Neural progenitor cell (in vitro differentiated cells): ENCODE measurements at regions not wholly inside any gene's neighbourhood (a gene's known extent, or its start where the extent isn't known, plus 50 kb on each side); places are given as distances from the start of the nearest gene placed in this dataset.

Experiments used
- DNase-seq: peaks from one replicate; pipeline ENCODE4 v3.0.0-alpha.2; 2016; ENCODE audit warnings: low spot score
- H2AFZ ChIP-seq: fragments of 200-600 bp; sonication (generic); replicated peaks from 2 replicates; pipeline ENCODE4 v1.6.1; 2016; ENCODE audit warnings: antibody characterized with exemption
- H3F3A ChIP-seq: fragments of 200-600 bp; sonication (generic); 2 replicates; pipeline ENCODE4 v1.6.1; 2016; ENCODE audit warnings: antibody characterized with exemption, low read depth
- H3K27ac ChIP-seq: fragments of 200-600 bp; sonication (generic); 2 replicates; pipeline ENCODE4 v1.5.1; 2016; ENCODE audit warnings: mild to moderate bottlenecking
- H3K27me3 ChIP-seq: fragments of 200-600 bp; sonication (generic); 2 replicates; pipeline ENCODE4 v1.6.1; 2016; ENCODE audit warnings: mild to moderate bottlenecking, moderate library complexity
- H3K36me3 ChIP-seq: fragments of 200-600 bp; sonication (generic); 2 replicates; pipeline ENCODE4 v1.5.1; 2016
- H3K4me1 ChIP-seq: fragments of 200-600 bp; sonication (generic); 2 replicates; pipeline ENCODE4 v1.6.1; 2016; ENCODE audit warnings: mixed run types
- H3K4me2 ChIP-seq: fragments of 200-600 bp; sonication (generic); 2 replicates; pipeline ENCODE4 v1.6.1; 2016
- H3K4me3 ChIP-seq: fragments of 200-600 bp; sonication (generic); 2 replicates; pipeline ENCODE4 v1.5.1; 2016
- H3K79me2 ChIP-seq: fragments of 200-600 bp; sonication (generic); 2 replicates; pipeline ENCODE4 v1.6.1; 2016; ENCODE audit warnings: low read depth
- H3K9ac ChIP-seq: fragments of 200-600 bp; sonication (generic); 2 replicates; pipeline ENCODE4 v1.6.1; 2016
- H3K9me3 ChIP-seq: fragments of 200-600 bp; sonication (generic); 2 replicates; pipeline ENCODE4 v1.5.1; 2016; ENCODE audit warnings: low read depth
- H4K20me1 ChIP-seq: fragments of 200-600 bp; sonication (generic); 2 replicates; pipeline ENCODE4 v1.6.1; 2016; ENCODE audit warnings: low read depth
- H3K27ac Mint-ChIP-seq: 3 replicates; pipeline ENCODE4 v1.8.0; 2021; ENCODE audit warnings: mixed read lengths
- H3K27me3 Mint-ChIP-seq: 2 replicates; pipeline ENCODE4 v1.8.0; 2022; ENCODE audit warnings: low read depth, mild to moderate bottlenecking, inconsistent platforms, moderate library complexity, mixed read lengths; ENCODE audit not compliant: insufficient read depth
- H3K36me3 Mint-ChIP-seq: 3 replicates; pipeline ENCODE4 v1.8.0; 2021; ENCODE audit warnings: mixed read lengths
- H3K4me1 Mint-ChIP-seq: 3 replicates; pipeline ENCODE4 v1.8.0; 2021; ENCODE audit warnings: mixed read lengths
- H3K4me3 Mint-ChIP-seq: 3 replicates; pipeline ENCODE4 v1.8.0; 2021; ENCODE audit warnings: mild to moderate bottlenecking, moderate library complexity, mixed read lengths
- H3K9me3 Mint-ChIP-seq: 3 replicates; pipeline ENCODE4 v1.8.0; 2020; ENCODE audit warnings: mixed read lengths
- CTCF ChIP-seq: fragments of 200-600 bp; sonication (generic); IDR thresholded peaks from 2 replicates; pipeline ENCODE4 v1.5.1; 2017; ENCODE audit warnings: antibody characterized with exemption, mild to moderate bottlenecking
- EZH2 ChIP-seq: fragments of 200-600 bp; sonication (generic); IDR thresholded peaks from 2 replicates; pipeline ENCODE4 v1.6.1; 2017; ENCODE audit warnings: antibody characterized with exemption, mild to moderate bottlenecking, moderate library complexity
- EZH2phosphoT487 ChIP-seq: fragments of 200-600 bp; sonication (generic); IDR thresholded peaks from 2 replicates; pipeline ENCODE4 v1.6.1; 2017; ENCODE audit warnings: antibody characterized with exemption

GRCh38 chr11:38481391-38481790, 1883.4 kb upstream of the RAG2 start:
- H3K9me3 Mint-ChIP-seq = no peaks in the 10 kb centered on the region
- no peak overlapping the region for H3K4me3 ChIP-seq
- no peak for TF ChIP-seq CTCF
- TF ChIP-seq EZH2 = no peak
- no peak overlapping the region for H3K27ac Mint-ChIP-seq
- no peaks in the 10 kb centered on the region for H3K4me1 Mint-ChIP-seq
- H3K9me3 ChIP-seq = no peaks in the 10 kb centered on the region
- no peaks in the 10 kb centered on the region for H3K27me3 Mint-ChIP-seq
- H3K4me2 ChIP-seq = no peak overlapping the region
- no peak overlapping the region for H3K9ac ChIP-seq
- no peaks in the 10 kb centered on the region for H4K20me1 ChIP-seq
- H3K79me2 ChIP-seq = no peaks in the 10 kb centered on the region
- no peaks in the 10 kb centered on the region for H3F3A ChIP-seq
- no peaks in the 10 kb centered on the region for H3K4me1 ChIP-seq
- H3K4me3 Mint-ChIP-seq = no peak overlapping the region
- no peaks in the 10 kb centered on the region for H3K36me3 Mint-ChIP-seq
- H2AFZ ChIP-seq = no peak overlapping the region
- DNase-seq = no peak
- no peaks in the 10 kb centered on the region for H3K36me3 ChIP-seq
- H3K27me3 ChIP-seq = no peaks in the 10 kb centered on the region
- no peak overlapping the region for H3K27ac ChIP-seq

- H3K4me2 ChIP-seq = no peak overlapping the region
- H3K4me1 ChIP-seq = no peaks in the 10 kb centered on the region
- Mint-ChIP-seq H3K27me3 (no peaks in the 10 kb centered on the region), H3K4me3 (no peak overlapping the region), H3K27ac (no peak overlapping the region), H3K4me1 (no peaks in the 10 kb centered on the region), H3K9me3 (no peaks in the 10 kb centered on the region), H3K36me3 (no peaks in the 10 kb centered on the region)
- no peaks in the 10 kb centered on the region for H3K27me3 ChIP-seq
- no peaks in the 10 kb centered on the region for H3K36me3 ChIP-seq
- no peak for TF ChIP-seq EZH2phosphoT487
- no peak for TF ChIP-seq CTCF
- TF ChIP-seq EZH2 = no peak
- H3K9me3 ChIP-seq = no peaks in the 10 kb centered on the region
- no peak overlapping the region for H3K9ac ChIP-seq
- no peaks in the 10 kb centered on the region for H3K79me2 ChIP-seq
- no peaks in the 10 kb centered on the region for H3F3A ChIP-seq
- H3K27ac ChIP-seq = no peak overlapping the region
- H2AFZ ChIP-seq = no peak overlapping the region
- H4K20me1 ChIP-seq = no peaks in the 10 kb centered on the region
- no peak for DNase-seq
- H3K4me3 ChIP-seq = no peak overlapping the region
Measured at GRCh38 chr11:38476808-38477575, 1879.0 kb upstream of the RAG2 start.

GRCh38 chr11:38461751-38462150, 1863.7 kb upstream of the RAG2 start:
- Histone ChIP-seq H3K36me3 (no peaks in the 10 kb centered on the region), H4K20me1 (no peaks in the 10 kb centered on the region), H2AFZ (no peak overlapping the region), H3F3A (no peaks in the 10 kb centered on the region), H3K4me1 (no peaks in the 10 kb centered on the region), H3K9ac (no peak overlapping the region), H3K9me3 (no peaks in the 10 kb centered on the region), H3K4me2 (no peak overlapping the region), H3K27me3 (no peaks in the 10 kb centered on the region), H3K79me2 (no peaks in the 10 kb centered on the region), H3K27ac (no peak overlapping the region), H3K4me3 (no peak overlapping the region)
- DNase-seq = no peak
- Mint-ChIP-seq H3K27ac (no peak overlapping the region), H3K4me1 (no peaks in the 10 kb centered on the region), H3K9me3 (no peaks in the 10 kb centered on the region), H3K27me3 (no peaks in the 10 kb centered on the region), H3K36me3 (no peaks in the 10 kb centered on the region), H3K4me3 (no peak overlapping the region)
- TF ChIP-seq EZH2phosphoT487 (no peak), CTCF (no peak), EZH2 (no peak)
